HG03060 (cell line): ENCODE measurements at regions not wholly inside any gene's neighbourhood (a gene's known extent, or its start where the extent isn't known, plus 50 kb on each side); places are given as distances from the start of the nearest gene placed in this dataset.

Experiments used
- ATAC-seq: cut with Tn5 transposase; IDR thresholded peaks from one replicate; pipeline ENCODE4 v1.9.1; 2021; ENCODE audit warnings: low read depth, moderate number of reproducible peaks; ENCODE audit not compliant: unreplicated experiment

DNA sequence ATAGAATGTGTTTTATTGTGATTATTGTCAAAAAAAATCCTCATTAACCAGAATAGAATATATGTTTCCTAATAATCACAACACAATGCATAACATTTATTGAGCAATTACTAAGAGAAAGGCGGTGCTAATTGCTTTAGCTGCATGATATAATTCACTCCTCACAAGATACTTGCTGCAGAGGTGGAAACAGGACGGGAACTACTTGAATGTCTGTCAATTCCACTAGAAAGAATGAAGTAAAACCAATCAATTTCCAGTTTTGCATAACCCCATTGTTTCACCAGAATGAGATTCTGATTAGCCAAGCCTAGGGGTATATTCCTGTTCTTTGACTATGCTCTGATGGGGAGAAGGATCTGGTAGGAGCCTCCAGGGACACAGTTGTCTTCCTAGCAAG is 239.1 kb upstream of the NRP1 start:
- ATAC-seq, result no peak

DNA sequence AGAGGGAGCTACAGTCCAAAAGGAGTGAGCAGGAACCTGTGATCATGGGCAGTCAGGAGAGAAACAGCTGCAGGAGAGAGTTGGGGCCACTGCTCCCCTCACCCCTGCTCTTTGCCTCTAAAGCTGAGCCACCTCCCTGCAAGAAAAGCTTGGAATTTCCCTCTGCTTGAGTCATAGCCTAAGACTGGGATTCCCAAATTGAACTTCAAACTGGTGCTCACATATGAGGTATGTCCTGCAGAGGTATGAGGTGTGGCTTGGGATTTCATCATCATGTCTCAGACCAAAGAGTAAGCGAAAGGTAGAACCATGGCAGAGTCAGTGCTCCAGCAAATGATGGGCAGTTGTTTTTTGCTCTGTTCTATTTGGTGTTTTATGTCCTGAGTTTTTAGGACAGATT is 237.1 kb upstream of the NRP1 start:
- no peak for ATAC-seq

DNA sequence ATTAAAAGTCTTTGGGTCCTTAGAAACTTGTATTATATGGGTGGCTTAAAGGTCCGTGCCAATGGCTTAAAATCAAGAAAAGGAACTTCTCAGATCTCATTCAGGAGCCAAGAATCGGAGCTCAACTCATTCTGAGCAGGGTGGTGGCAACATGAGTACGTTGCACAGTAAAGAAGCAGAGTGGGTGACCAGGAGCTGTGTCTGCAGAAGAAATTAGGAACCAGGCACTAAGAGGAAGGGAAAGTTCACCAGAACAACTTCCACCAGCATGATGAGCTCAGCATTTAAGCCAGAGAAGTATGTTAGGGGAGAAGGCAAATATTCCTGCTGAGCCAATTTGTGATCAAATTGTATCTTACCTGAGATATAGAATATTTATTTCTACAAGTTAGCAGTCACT is 236.0 kb upstream of the NRP1 start:
- no peak for ATAC-seq

DNA sequence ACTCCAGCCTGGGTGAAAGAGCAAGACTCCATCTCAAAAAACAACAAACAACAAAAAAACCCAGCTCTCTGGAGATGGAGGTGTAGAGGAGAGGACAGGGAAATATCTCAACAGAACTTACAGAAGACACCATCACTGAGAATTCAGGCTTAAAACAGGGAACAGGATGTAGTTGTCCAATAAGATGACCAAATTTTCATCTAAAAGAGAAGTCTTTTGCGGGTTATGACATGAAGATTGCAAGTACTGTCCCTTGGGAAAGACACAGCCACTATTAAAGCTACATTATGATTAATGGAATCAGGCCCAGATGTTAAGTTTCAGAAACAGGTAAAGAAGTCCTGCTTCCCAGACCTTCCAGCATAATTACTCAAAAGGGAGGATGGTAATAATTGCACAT is 235.2 kb upstream of the NRP1 start:
- ATAC-seq, result no peak

DNA sequence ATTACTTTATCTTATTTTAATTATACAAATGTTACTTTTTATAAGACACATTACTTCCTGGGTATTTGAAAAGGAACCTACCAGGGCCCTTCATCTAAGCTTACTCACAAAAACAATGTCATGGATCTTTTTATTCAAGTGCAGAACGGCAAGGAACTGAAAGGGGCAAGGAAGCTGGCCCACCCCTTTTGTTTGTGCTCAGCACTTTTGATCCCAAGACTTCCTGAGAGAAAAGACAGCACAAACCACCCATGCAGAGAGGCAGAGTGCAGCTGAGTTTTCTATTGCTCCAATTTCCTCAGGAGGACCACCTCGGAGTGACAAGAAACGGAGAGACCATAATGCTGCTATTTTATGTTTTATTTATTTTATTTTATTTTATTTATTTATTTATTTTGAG is 232.0 kb upstream of the NRP1 start:
- no peak for ATAC-seq

DNA sequence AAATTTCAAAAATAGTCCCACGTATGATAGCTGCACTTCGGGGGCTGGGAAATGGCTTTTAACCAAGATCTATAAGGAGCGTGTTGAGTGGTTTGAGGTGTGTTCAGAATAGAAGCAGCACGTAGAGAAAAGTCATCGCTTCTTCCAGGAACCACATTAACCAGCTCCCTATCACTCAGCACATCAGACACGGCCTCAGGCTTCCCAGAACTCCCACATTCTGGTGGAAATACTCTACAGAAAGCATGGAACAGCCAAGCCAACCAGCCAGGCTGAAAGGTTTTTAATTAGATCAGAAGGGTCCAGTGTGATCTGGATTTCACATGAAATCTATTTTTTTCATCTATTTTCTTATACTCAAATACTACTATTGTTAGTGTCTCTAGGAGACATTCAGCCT is 231.5 kb upstream of the NRP1 start:
- no peak for ATAC-seq

DNA sequence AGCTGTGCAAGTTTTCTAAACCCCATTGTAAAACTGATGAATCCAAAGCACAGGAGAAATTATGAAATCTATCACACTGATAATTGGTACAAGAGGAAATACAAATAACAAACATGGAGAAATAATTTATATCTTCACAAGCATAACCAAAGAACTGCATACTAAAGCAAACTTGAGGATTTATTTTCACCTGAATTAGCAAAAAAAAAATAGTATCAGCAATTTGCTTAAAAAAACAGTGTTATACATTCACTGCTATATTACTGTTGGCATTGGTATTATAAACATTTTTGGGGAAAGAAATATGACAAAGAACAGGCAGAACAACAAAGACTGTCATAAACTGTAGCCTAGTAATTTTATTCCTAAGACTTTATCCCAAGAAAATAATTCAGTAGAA is 230.8 kb upstream of the NRP1 start:
- no peak for ATAC-seq

DNA sequence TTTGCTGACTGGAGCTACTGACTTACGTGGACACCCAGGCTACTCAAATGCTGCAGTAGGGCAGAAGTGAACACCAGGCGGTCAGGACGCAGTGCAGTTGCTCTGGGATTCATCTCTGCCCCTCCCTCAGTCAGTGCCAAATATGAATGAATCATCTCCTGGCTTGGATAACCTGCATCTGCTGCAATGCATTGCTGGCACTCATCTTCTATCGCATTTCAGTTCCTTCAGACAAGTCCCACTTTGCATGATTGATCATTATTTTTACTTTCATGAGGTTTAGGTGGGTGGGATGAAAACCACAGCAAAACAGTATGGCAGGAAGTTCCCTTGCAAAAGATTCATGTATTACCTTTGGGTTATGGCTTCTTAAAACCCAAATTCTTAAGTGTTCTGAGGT is 224.6 kb upstream of the NRP1 start:
- no peak for ATAC-seq

DNA sequence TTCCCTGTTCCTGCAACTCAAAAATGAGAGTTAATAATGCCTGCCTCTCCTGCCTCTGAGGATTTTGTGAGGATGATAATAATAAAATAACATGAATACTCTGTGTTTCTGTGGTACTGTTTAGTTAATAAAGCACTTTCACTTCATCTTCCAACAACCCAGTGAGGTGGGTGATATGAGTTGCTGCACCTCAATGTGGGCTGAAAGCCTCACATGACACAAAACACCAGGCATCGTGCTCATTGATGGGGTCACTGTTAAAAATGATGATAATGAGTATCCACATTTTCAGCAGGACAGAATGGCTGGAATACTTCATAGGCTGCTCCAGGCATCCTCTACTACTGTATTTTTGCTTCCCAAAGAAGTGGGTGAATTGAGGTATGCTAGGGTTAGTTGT is 222.8 kb upstream of the NRP1 start:
- no peak for ATAC-seq

DNA sequence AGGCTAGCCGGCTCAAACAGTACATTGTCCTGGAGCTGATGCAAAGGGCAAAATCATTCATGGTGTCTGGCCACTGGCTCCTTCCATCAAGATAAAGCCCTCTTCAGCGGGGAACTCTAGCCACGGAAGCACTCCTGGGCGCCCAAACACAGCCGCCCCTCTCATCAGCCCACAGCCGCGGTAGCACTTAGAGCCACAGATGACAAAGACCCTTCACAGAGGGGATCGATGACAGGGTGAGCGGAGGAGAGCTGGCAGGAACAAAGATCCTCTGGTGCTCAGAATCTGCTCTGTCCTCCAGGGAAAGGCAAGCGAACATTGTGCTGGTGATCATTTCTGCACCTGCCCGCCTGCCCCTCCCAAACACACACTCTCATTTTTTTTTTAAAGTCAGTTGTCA is 222.2 kb upstream of the NRP1 start:
- no peak for ATAC-seq

DNA sequence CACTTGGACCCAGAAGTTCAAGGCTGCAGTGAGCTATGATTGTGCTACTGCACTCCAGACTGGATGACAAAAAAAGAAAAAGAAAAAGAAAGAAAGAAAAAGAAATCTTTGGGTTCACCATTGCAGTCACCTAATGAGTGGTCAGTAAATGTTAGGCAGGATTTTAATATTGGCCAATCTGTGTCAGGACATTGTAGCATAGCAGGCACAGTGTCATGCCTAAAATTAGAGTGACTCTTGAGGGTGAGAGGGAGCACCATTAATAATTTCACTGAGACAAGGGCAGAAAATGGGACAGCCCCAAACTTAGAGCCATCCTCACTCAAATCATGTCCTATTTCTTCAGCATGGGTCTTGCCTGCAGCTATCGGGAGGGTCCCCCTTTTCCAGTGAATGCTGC is 221.6 kb upstream of the NRP1 start:
- ATAC-seq, result no peak

DNA sequence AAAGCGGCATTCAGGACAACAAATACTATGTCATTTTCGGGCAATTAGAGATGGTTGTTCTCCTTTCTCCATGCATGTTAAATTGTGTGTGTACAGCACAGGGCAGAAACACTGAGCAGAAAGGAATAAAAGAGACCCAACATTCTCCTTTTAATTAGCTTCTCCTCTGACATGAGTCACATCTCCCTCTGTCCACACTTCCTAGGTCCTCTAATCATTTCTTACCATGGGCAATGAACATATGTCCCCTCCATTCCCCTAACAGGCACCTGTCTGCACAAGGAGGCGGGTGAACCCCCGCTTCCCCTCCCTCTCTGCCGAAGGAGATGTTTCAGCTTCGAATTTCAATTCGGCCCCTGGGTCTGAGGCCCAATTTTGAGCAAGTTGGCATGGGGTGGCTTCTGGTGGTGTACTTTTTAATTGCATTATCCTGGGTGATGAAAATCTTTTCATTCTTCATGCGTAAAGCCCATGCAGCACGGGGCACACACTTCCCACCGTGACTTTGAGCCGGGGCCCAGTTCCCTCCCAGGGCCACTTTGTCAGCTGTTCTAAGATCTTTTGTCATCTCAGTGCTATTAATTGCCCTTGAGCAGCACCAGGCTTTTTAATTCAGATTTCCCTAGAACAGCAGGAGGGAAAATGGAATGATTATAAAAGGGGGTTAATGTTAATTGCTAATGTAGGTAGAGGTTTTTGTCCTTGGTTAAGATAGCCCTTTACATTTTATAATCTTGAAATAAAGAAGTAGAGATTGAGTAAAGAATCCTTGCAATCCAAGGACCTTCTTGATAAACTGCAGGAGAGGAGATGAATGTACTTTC is 219.5 kb upstream of the NRP1 start:
- no peak for ATAC-seq

DNA sequence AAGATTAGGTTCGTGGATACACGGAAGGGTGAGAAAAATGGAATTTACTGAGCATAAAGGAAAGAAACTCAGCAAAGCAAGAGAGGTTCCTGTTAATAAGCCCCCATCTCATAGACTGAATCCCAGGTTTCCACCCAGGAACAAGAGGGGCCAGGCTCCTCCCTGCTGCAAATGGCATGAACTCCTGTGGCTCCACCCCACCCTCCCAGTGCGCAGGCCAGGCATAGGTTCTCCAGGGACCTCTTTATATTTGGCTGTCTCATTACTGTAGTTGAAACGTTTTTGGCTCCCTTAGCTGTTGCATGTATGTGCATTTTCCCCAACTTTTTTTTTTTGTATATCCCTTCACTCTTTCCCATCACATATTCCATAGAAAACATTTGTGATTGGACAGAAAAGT is 217.8 kb upstream of the NRP1 start:
- ATAC-seq, result no peak

DNA sequence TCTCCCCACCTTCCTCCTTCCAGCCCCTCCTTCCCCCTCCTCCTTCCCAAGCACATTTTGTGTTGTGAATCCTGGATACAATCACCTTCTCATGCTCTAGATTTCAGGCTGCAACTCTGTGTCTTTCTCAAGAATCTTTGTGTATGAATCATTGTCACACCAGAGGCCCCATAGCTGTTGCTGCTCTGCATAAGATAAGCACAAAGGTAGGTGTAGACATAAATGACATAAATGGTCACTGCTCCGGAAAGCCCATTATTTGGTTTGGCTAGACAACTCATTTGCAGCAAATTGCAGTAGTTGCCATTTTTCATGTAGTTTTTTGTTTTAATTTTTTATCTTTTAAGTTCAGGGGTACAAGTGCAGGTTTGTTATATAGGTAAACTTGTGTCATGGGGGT is 216.3 kb upstream of the NRP1 start:
- no peak for ATAC-seq

DNA sequence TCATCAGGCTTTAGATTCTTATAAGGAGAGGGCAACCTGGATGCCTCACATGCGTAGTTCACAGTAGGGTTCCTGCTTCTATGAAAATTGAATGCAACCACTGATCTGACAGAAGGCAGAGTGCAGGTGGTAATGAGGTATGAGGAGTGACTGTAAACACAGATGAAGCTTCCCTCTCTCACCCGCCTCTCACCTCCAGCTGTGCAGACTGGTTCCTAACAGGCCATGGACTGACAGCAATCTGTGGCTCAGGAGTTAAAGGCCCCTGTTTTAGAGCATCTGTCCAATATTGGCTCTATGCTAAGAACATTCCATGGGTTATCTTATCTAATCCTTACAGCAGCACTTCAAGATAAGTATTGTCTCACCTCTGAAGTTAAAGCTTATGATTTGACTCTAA is 213.5 kb upstream of the NRP1 start:
- ATAC-seq, result no peak

DNA sequence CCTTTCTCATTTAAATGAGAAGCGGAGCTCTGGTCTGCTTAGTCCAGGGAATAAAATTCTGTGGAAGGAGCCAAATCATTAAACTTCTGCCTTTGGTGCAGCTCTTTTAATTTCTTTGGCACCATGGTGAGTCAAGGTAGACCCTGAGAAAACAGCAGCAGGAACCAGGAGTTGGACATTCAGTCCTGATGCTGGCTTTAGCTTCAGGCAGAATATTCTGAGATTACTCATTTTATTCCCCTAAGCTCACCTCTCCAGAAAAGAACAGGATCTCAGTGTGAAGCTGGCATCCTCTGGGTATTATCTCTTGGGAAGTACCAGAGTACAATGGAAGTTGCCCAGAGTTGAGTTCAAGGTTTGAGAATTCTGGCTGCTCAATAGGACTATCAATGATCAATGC is 211.6 kb upstream of the NRP1 start:
- ATAC-seq, result no peak

DNA sequence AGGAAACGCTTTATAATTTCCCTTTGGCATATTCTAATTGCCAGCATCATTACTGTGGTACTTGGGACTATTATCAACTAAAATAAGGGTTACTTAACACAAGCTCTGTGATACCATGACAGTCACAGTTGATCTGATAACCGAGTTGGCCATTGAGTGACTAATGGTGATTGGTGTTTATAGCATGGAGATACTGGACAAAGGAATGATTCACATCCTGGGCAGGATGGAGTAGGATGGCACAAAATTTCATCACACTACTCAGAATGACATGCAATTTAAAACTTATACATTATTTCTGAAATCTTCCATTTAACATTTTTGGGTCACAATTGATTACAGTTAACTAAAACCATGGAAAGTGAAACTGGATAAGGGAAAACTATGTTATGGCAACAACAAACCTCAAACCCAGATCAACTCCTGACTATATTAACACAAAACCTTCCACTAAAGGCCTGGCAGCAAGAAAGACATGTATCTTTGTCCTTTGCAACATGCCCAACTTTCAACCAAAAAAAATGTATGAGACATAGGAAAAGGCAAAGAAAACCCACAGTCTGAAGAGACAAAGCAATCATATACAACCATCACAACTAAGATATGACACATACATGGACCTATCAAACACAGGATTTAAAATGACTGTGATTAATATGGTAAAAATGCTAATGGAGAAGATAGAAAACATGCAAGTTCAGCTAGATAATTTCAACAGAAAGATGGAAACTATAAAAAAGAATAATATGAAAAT is 208.5 kb upstream of the NRP1 start:
- ATAC-seq, result no peak

DNA sequence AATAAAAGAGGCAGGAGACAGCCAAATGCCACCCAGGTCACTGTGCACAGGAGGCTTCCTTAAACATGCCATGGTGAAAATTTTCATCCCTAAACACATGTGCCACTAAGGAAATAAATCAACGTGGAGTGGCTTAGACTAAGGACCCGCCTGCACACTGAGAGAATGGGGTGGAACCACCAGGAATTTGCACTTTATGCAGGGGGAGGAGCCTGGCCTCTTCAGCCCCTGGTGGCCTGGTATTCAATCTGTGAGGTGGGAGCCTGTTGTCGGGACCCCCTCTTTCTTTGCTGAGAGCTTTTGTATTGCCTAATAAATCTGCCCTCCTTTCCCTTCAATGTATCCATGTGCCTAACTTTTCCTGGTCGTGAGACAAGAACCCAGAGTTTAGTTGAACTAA is 204.6 kb upstream of the NRP1 start:
- ATAC-seq, result no peak

DNA sequence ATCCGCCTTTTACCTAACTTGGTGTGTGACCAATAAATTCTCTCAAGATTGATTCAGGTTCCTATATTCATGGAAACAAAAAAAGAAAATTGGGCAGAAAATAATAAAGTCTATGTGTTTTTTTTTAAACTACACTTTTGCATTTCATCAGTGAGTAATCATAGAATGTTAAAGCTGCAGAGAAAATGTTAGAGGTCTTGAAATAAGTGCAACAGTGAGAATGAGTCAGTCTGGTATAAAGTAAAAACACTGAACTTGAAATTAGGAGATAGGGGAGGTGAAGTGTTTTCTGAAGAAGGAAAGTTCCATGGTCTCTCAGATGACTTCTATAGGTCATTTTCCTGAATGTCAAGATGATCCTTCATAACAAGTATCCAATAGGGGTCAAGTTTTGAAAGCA is 202.6 kb upstream of the NRP1 start:
- no peak for ATAC-seq

DNA sequence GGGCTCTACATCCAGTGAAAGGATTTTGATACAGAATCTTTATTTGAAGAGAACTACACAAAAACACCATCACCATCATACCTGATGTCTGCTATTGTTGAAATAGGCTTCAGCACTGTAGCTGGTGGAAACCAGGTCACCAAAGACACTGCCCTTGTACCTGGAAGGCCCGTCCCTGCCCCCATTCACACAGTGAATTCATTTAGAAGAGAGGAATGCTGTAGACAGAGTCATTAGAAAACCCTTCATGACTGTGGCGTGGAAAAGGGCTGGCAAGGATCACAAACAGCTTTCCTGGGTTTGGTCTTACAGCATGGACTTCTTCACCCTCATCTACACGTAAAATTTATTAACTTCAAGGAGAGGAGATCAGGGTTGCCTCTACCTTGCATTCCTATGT is 202.0 kb upstream of the NRP1 start:
- no peak for ATAC-seq

DNA sequence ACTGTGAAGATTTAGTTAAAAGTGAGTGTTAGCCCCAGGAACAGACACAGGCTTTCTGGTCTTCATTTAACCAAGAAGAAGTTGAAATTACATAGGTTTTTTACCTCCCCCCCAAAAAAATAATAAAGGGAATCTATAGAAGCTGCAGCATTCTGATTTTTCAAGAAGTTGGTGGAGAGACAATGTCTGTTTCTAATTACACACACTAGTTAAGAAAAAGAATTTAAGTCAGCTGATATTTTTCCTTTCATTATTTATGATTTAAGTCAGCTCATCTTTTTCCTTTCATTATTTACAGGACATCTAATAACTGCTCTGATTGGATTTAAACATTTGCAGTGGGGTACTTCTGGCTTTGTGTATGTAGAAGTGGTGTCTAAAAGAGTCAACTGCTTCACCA is 201.4 kb upstream of the NRP1 start:
- no peak for ATAC-seq

DNA sequence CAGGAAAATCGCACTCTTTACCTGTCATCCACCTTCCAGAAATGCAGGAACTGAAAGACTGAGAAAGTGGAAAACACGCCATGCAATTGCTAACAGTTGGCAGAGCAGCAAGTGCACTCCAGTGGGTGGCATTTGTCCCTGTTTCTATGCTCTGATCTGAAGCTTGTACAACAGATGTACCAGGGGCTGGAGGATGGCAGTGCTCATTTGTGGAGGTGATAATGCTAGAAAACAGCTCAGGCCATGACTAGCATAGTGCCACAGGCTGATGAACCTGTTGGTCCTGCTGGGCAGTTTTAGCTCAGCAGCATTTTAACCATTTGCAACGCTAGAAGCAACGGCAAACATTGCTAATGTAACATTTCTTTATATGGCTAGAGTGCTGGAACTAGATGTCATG is 199.9 kb upstream of the NRP1 start:
- no peak for ATAC-seq
